ENCODE measurements at regions not wholly inside any gene's neighbourhood (a gene's known extent, or its start where the extent isn't known, plus 50 kb on each side); places are given as distances from the start of the nearest gene placed in this dataset.

DNA sequence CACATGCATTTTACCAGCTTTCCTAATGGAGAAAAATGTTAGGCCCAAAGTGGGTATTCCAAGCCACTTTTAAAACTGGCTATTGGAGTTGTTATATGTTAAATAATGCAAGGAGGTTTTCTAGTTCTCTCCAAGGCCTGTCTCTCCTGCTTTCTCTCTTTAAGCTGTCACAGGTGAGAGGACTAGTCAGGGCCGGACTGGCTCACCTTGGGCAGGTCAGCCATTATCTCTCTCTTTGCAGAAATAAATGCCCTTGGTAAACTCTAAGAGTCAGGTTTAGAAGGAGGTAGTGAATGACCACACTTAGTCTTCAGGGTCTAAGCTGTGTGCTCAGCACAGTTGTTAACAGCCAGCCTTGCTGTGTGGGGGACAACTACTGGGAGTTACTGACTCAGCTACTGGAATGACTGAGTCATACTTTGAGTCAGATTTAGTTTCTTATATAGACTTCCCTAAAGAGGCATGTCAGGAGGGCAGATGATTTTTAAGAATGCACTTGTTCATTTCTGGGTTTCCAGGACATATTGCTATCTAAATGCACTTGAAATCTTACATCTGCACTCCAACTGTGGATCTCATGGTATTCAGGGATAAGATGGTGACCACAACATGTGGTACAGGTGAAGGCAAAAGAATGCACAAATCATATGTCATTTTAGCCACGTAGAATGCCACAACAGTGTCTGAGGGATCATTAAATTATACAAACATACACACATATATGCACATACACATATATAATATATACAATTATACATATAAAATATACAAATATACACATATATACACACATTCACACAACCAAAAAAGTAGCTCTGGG lies 719.4 kb downstream of the EPM2A start:
- H3K9ac ChIP-seq (ENCODE audit: low read depth, low read length) = no peak overlapping the region
- no peak overlapping the region for H3K4me3 ChIP-seq (ENCODE audit: low read depth, low read length)

DNA sequence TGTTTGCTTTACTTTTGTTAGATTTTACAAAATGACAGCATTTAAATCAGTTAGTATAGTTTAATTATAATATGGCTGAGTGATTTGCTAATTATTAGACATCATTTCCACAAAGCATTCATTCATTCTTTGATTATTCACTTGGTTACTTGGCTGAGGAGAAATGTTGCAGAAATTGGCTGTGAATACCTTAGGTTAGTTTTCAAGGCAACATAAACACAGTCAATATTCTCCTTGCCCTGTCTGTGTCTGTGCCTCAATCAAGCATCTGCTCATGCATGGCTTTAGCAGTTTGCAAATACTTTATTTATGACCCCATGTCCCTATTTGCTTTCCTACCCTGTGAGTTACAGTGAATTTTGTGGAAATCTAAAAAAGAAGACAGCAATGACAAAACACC lies 718.3 kb downstream of the EPM2A start:
- Histone ChIP-seq H3K27me3 (ENCODE audit: control insufficient read depth, insufficient read depth, low read length) (no peaks in the 10 kb centered on the region), H3K36me3 (ENCODE audit: control insufficient read depth, insufficient read depth, low read length) (no peaks in the 10 kb centered on the region), H3K4me1 (ENCODE audit: control insufficient read depth, insufficient read depth, low read length) (peaks cover 2% of the 10 kb centered on the region), H3K9ac (ENCODE audit: low read depth, low read length) (no peak overlapping the region), H3K4me3 (ENCODE audit: low read depth, low read length) (no peak overlapping the region), H3K9me3 (ENCODE audit: control insufficient read depth, insufficient read depth, low read length) (no peaks in the 10 kb centered on the region)

More for the DNA sequence above, 719.4 kb downstream of the EPM2A start:
- Histone ChIP-seq H3K4me1 (ENCODE audit: control insufficient read depth, insufficient read depth, low read length) (peaks cover 4% of the 10 kb centered on the region), H3K36me3 (ENCODE audit: control insufficient read depth, insufficient read depth, low read length) (no peaks in the 10 kb centered on the region), H3K27me3 (ENCODE audit: control insufficient read depth, insufficient read depth, low read length) (no peaks in the 10 kb centered on the region), H3K9me3 (ENCODE audit: control insufficient read depth, insufficient read depth, low read length) (no peaks in the 10 kb centered on the region)

DNA sequence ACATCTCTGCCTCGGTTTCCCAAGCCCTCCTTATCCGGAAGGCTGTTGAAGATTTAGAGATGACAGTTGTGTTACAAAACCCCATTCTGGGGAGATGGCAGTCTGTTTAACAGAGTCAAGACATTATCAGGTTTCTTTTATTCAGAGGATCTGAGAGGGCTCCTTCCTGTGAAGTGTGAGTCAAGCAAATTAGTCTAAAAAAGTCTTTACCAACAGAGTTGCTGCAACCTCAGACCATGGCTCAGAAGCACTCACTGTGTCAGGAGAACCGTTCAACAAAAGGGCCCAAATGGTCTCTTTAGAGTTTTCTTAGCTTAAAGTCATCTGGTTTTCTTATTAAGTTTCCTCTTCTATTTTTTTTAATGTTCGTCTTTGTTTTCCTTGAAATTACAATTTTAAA lies 717.8 kb downstream of the EPM2A start:
- H3K4me3 ChIP-seq (ENCODE audit: low read depth, low read length) = no peak overlapping the region
- no peaks in the 10 kb centered on the region for H3K27me3 ChIP-seq (ENCODE audit: control insufficient read depth, insufficient read depth, low read length)
- no peaks in the 10 kb centered on the region for H3K36me3 ChIP-seq (ENCODE audit: control insufficient read depth, insufficient read depth, low read length)
- H3K9me3 ChIP-seq (ENCODE audit: control insufficient read depth, insufficient read depth, low read length) = no peaks in the 10 kb centered on the region
- no peak overlapping the region for H3K9ac ChIP-seq (ENCODE audit: low read depth, low read length)
- no peaks in the 10 kb centered on the region for H3K4me1 ChIP-seq (ENCODE audit: control insufficient read depth, insufficient read depth, low read length)

DNA sequence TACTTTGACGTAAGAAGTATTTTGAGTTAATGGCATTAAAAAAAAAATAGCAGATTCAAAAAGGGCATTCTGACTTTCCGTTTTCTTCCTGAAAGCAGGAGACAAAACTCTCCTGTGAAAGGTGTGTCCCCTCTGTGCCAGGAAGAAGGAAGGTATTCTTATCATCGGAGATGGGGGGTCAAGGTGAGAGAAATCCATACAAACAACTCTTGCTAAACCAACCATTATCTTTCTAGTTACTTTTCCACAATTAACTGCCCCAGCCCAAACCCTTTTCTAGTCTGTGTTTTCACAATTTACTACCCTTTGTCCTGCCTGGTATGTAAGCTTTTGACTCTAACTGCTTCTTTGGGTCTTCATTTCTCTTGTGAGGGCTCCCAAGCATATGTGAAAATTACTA lies 717.3 kb downstream of the EPM2A start:
- Histone ChIP-seq H3K9me3 (ENCODE audit: control insufficient read depth, insufficient read depth, low read length) (no peaks in the 10 kb centered on the region), H3K4me1 (ENCODE audit: control insufficient read depth, insufficient read depth, low read length) (peaks cover 1% of the 10 kb centered on the region)

DNA sequence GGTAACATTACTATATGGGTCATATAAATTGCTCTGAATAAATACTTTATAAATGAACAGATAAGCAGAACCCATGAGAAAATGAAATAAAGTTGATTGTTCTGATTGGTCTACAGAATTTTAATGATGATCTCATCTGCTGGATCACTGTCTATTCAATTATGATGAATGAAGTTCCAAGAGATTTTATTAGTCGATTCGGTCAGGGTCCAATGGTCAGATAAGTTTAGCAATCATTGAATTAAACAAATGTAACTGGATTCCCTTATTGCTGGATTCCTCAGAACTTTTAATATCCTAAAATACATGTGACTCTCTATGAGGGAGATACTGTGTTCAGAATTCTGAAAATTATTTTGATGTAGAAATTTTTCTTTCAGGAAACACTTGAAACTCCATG lies 715.2 kb downstream of the EPM2A start:
- peaks cover 3% of the 10 kb centered on the region for H3K4me1 ChIP-seq (ENCODE audit: control insufficient read depth, insufficient read depth, low read length)
- H3K27me3 ChIP-seq (ENCODE audit: control insufficient read depth, insufficient read depth, low read length) = no peaks in the 10 kb centered on the region
- H3K36me3 ChIP-seq (ENCODE audit: control insufficient read depth, insufficient read depth, low read length) = no peaks in the 10 kb centered on the region
- H3K4me3 ChIP-seq (ENCODE audit: low read depth, low read length) = no peak overlapping the region
- H3K9ac ChIP-seq (ENCODE audit: low read depth, low read length) = no peak overlapping the region
- no peaks in the 10 kb centered on the region for H3K9me3 ChIP-seq (ENCODE audit: control insufficient read depth, insufficient read depth, low read length)

More for the DNA sequence above, 717.3 kb downstream of the EPM2A start:
- Histone ChIP-seq H3K4me3 (ENCODE audit: low read depth, low read length) (no peak overlapping the region), H3K36me3 (ENCODE audit: control insufficient read depth, insufficient read depth, low read length) (no peaks in the 10 kb centered on the region), H3K9ac (ENCODE audit: low read depth, low read length) (no peak overlapping the region), H3K27me3 (ENCODE audit: control insufficient read depth, insufficient read depth, low read length) (no peaks in the 10 kb centered on the region)

DNA sequence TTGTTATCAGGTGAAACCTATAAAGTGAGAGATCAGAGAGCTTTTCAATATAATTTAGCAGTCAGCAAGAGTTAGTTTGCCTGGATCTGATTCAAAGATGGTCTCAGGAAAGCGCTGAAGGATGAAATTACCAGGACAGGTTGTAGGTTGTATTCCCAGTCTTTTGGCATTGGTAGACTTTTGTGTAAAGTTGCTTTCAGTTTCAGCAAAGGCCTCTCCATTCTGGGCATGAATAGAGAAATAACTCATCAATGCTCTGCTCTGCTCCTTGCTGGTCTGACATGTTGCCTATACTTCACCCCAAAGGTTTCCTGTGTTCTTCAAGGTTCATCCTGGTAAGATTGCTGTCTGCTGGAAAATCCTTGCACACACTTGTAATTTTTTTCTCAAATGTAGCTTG lies 714.8 kb downstream of the EPM2A start:
- Histone ChIP-seq H3K27me3 (ENCODE audit: control insufficient read depth, insufficient read depth, low read length) (no peaks in the 10 kb centered on the region), H3K36me3 (ENCODE audit: control insufficient read depth, insufficient read depth, low read length) (no peaks in the 10 kb centered on the region), H3K4me3 (ENCODE audit: low read depth, low read length) (no peak overlapping the region), H3K9ac (ENCODE audit: low read depth, low read length) (no peak overlapping the region), H3K9me3 (ENCODE audit: control insufficient read depth, insufficient read depth, low read length) (no peaks in the 10 kb centered on the region), H3K4me1 (ENCODE audit: control insufficient read depth, insufficient read depth, low read length) (peaks cover 3% of the 10 kb centered on the region)

DNA sequence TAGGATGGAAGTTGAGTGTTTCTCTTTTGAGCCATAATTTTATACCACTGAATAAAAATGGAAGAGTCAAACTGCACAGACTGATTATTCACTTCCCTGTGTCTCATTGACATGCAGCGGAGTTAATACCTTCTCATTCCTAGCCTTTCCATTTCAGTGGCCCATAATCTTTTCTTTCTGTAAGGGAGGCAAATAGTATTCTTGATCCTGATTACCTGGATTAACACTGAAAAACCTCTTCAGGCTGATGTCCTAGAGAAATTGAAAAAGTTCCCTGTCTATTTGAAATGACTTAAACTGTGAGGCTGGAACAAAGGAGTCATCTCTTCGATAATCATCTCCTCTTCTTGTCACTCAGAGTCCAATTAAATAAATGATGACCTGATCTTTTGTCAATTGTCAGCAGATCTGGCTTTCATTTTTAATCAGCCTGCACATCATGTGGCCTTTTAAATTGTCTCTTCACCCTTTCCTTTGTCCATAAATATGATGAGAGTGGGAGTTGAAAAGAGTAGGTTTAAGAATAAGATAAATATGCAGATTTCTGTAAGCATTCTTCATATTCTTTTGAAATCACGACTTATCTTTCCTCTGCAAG lies 713.0 kb downstream of the EPM2A start:
- Histone ChIP-seq H3K9ac (ENCODE audit: low read depth, low read length) (no peak overlapping the region), H3K4me3 (ENCODE audit: low read depth, low read length) (no peak overlapping the region), H3K27me3 (ENCODE audit: control insufficient read depth, insufficient read depth, low read length) (no peaks in the 10 kb centered on the region), H3K4me1 (ENCODE audit: control insufficient read depth, insufficient read depth, low read length) (peaks cover 3% of the 10 kb centered on the region), H3K36me3 (ENCODE audit: control insufficient read depth, insufficient read depth, low read length) (no peaks in the 10 kb centered on the region), H3K9me3 (ENCODE audit: control insufficient read depth, insufficient read depth, low read length) (no peaks in the 10 kb centered on the region)

DNA sequence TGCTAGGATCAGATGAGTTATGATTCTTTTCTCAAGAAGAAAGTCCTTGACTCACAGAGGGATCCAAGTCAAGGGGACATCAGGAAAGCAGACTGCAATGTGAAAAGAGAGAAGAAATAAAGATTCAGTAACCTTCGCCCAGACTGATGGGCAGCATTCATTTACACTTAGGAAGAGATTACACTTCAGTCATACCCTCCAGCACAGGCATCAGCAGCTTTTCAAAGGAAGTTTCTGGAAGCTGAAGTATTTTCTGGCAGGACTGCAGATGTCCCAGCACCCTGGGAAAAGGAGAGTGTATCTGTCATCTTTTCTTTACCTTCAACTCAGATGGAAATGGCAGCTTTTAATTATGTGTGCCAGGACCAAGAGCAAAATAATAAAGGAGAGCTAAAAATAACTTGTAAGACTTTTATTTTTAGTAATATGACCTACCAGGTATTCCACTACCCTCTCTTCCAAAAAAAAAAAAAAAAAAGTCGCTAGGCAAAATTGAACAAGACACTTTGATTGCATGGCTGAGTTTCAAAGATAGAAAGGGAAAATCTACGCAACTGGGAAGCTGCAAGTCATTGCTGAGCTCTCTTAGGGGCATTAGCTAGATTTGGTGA lies 712.1 kb downstream of the EPM2A start:
- H3K4me3 ChIP-seq (ENCODE audit: low read depth, low read length) = no peak overlapping the region
- peaks cover 3% of the 10 kb centered on the region for H3K4me1 ChIP-seq (ENCODE audit: control insufficient read depth, insufficient read depth, low read length)
- H3K27me3 ChIP-seq (ENCODE audit: control insufficient read depth, insufficient read depth, low read length) = no peaks in the 10 kb centered on the region
- no peaks in the 10 kb centered on the region for H3K36me3 ChIP-seq (ENCODE audit: control insufficient read depth, insufficient read depth, low read length)
- no peaks in the 10 kb centered on the region for H3K9me3 ChIP-seq (ENCODE audit: control insufficient read depth, insufficient read depth, low read length)
- no peak overlapping the region for H3K9ac ChIP-seq (ENCODE audit: low read depth, low read length)

DNA sequence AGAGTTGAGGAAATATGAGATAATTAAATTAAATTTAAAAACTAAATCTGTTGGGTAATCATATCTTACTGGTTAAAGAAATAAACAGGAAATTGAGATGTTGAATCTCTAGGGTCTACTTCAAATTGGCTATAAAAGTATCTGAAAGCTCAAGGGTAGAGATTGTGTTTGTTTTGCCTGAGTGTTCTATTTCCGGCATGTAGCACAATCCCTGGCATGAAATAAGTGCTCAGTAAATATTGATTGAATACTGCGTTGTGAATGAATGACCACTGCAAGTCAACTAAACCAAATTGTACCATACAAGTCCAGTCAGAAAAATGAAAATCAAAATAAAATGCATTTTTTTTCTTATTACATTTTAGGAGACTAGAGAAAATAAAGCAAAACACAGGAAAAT lies 709.8 kb downstream of the EPM2A start:
- Histone ChIP-seq H3K9ac (ENCODE audit: low read depth, low read length) (no peak overlapping the region), H3K4me3 (ENCODE audit: low read depth, low read length) (no peak overlapping the region), H3K9me3 (ENCODE audit: control insufficient read depth, insufficient read depth, low read length) (no peaks in the 10 kb centered on the region), H3K4me1 (ENCODE audit: control insufficient read depth, insufficient read depth, low read length) (peaks cover 3% of the 10 kb centered on the region), H3K27me3 (ENCODE audit: control insufficient read depth, insufficient read depth, low read length) (no peaks in the 10 kb centered on the region), H3K36me3 (ENCODE audit: control insufficient read depth, insufficient read depth, low read length) (no peaks in the 10 kb centered on the region)

DNA sequence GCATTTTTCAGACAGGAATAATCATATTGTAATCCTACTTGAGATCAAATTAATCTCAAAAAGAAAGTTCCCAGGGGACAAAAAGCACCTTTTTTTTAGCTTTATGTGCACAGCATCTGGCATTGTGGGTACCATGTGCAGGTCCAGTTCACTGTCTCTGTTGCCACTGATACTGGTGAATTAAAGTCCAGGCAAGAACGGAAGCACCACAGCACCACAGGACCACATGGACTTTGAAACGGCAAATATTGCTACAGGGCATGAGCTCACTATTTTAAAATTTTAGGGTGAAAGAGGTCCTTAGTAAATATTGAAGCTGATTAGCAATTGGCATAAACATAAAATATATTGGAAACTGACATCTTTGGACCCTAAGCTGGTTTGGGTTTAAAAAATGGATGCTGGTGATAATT lies 709.0 kb downstream of the EPM2A start:
- Histone ChIP-seq H3K4me3 (ENCODE audit: low read depth, low read length) (no peak overlapping the region), H3K9ac (ENCODE audit: low read depth, low read length) (no peak overlapping the region), H3K4me1 (ENCODE audit: control insufficient read depth, insufficient read depth, low read length) (peaks cover 3% of the 10 kb centered on the region), H3K36me3 (ENCODE audit: control insufficient read depth, insufficient read depth, low read length) (no peaks in the 10 kb centered on the region), H3K27me3 (ENCODE audit: control insufficient read depth, insufficient read depth, low read length) (no peaks in the 10 kb centered on the region), H3K9me3 (ENCODE audit: control insufficient read depth, insufficient read depth, low read length) (no peaks in the 10 kb centered on the region)

DNA sequence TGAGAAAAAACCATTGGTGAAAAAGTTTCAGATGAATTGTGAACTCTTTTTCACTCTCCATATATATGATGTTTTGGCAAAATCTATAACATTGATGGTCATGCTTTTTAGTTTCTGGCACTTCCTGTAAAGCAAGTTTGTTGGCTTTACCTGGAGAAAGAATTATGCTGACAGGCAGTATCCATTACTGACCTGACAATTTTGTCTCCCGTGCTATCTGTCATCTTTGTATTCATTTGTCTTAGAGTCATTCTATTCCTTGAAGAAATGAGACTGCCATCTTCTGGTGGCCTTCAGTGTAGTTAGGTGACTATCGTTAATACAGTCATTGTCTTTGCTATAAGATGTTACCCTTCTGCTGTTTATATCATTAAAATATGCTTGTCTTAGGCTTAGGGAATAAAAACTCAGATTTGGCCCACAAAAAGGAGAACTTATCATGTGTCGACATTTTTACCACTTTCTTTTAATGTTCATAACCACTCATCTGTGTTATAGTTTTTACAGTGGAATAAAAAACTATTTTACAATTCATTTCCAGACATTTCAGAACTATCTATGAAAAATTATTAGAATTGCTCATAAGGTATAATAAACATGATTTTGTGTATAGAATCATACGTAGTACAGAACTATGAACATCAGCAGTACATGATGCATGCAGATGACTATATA lies 707.0 kb downstream of the EPM2A start:
- no peak overlapping the region for H3K4me3 ChIP-seq (ENCODE audit: low read depth, low read length)

More for the DNA sequence above, 707.0 kb downstream of the EPM2A start:
- no peaks in the 10 kb centered on the region for H3K27me3 ChIP-seq (ENCODE audit: control insufficient read depth, insufficient read depth, low read length)
- no peaks in the 10 kb centered on the region for H3K36me3 ChIP-seq (ENCODE audit: control insufficient read depth, insufficient read depth, low read length)
- no peak overlapping the region for H3K9ac ChIP-seq (ENCODE audit: low read depth, low read length)
- H3K9me3 ChIP-seq (ENCODE audit: control insufficient read depth, insufficient read depth, low read length) = no peaks in the 10 kb centered on the region
- H3K4me1 ChIP-seq (ENCODE audit: control insufficient read depth, insufficient read depth, low read length) = no peaks in the 10 kb centered on the region
